Loucy (cell line): ENCODE measurements at regions not wholly inside any gene's neighbourhood (a gene's known extent, or its start where the extent isn't known, plus 50 kb on each side); places are given as distances from the start of the nearest gene placed in this dataset.

Source experiments
- H2AFZ ChIP-seq: fragments of 200-600 bp; sonication (generic); 2 replicates; pipeline ENCODE4 v1.6.0; 2016; ENCODE audit warnings: antibody characterized with exemption, mild to moderate bottlenecking, low read length, moderate library complexity
- H3F3A ChIP-seq: fragments of 200-600 bp; 2 replicates; pipeline ENCODE4 v1.6.0; 2016; ENCODE audit warnings: antibody characterized with exemption, low read depth, mild to moderate bottlenecking
- H3K27me3 ChIP-seq: fragments of 200-600 bp; sonication (generic); 2 replicates; pipeline ENCODE4 v1.6.1; 2014; ENCODE audit warnings: low read length, mild to moderate bottlenecking; ENCODE audit not compliant: insufficient read depth, poor library complexity, severe bottlenecking
- H3K36me3 ChIP-seq: fragments of 200-600 bp; sonication (generic); 2 replicates; pipeline ENCODE4 v1.6.1; 2016; ENCODE audit warnings: low read length; ENCODE audit not compliant: insufficient read depth
- H3K4me1 ChIP-seq: fragments of 200-600 bp; sonication (generic); 2 replicates; pipeline ENCODE4 v1.5.1; 2014; ENCODE audit warnings: low read length, mild to moderate bottlenecking; ENCODE audit not compliant: insufficient read depth, poor library complexity, severe bottlenecking
- H3K4me2 ChIP-seq: fragments of 200-600 bp; sonication (generic); 2 replicates; pipeline ENCODE4 v1.6.0; 2014; ENCODE audit warnings: antibody characterized with exemption, low read length, low read depth, mild to moderate bottlenecking; ENCODE audit not compliant: poor library complexity, severe bottlenecking
- H3K4me3 ChIP-seq: fragments of 200-600 bp; sonication (generic); 2 replicates; pipeline ENCODE4 v1.5.1; 2014; ENCODE audit warnings: low read length, mild to moderate bottlenecking, mixed read lengths; ENCODE audit not compliant: poor library complexity, severe bottlenecking
- H3K79me2 ChIP-seq: fragments of 200-600 bp; sonication (generic); 2 replicates; pipeline ENCODE4 v1.6.1; 2014; ENCODE audit warnings: low read length; ENCODE audit not compliant: insufficient read depth
- H3K9ac ChIP-seq: fragments of 200-600 bp; sonication (generic); 2 replicates; pipeline ENCODE4 v1.6.0; 2014; ENCODE audit warnings: mild to moderate bottlenecking, low read depth, low read length, moderate library complexity; ENCODE audit not compliant: poor library complexity, severe bottlenecking
- H3K9me2 ChIP-seq: fragments of 200-600 bp; sonication (generic); replicated peaks from 2 replicates; pipeline ENCODE4 v1.6.1; 2016; ENCODE audit warnings: low read depth, low read length, mixed read lengths
- H3K9me3 ChIP-seq: fragments of 200-600 bp; sonication (generic); 2 replicates; pipeline ENCODE4 v1.6.1; 2014; ENCODE audit warnings: mild to moderate bottlenecking, antibody characterized with exemption, low read length, low read depth; ENCODE audit not compliant: insufficient read depth
- H4K20me1 ChIP-seq: fragments of 200-600 bp; sonication (generic); 2 replicates; pipeline ENCODE4 v1.6.0; 2014; ENCODE audit warnings: antibody characterized with exemption, low read length, mild to moderate bottlenecking; ENCODE audit not compliant: insufficient read depth, poor library complexity, severe bottlenecking
- CTCF ChIP-seq: fragments of 200-600 bp; sonication (generic); conservative IDR thresholded peaks from 2 replicates; pipeline ENCODE4 v1.5.1; 2014; ENCODE audit warnings: mild to moderate bottlenecking, antibody characterized with exemption, low read length
- EZH2phosphoT487 ChIP-seq: fragments of 200-600 bp; IDR thresholded peaks from 2 replicates; pipeline ENCODE4 v1.6.1; 2018; ENCODE audit warnings: antibody characterized with exemption, mild to moderate bottlenecking, moderate library complexity, borderline replicate concordance

- Histone ChIP-seq H3K79me2 (no peaks in the 10 kb centered on the region), H3K9ac (no peak overlapping the region), H3K4me2 (no peak overlapping the region), H3K27me3 (no peaks in the 10 kb centered on the region), H2AFZ (no peak overlapping the region), H3K36me3 (no peaks in the 10 kb centered on the region), H3K4me1 (no peaks in the 10 kb centered on the region), H3K9me2 (no peaks in the 10 kb centered on the region), H4K20me1 (no peaks in the 10 kb centered on the region), H3K4me3 (no peak overlapping the region), H3F3A (no peaks in the 10 kb centered on the region), H3K9me3 (no peaks in the 10 kb centered on the region)
- TF ChIP-seq CTCF (no peak), EZH2phosphoT487 (no peak)
Measured at GRCh38 chr17:69858460-69858859, 216.6 kb upstream of the KCNJ16 start.

- H3K4me2 ChIP-seq, result no peak overlapping the region
- H2AFZ ChIP-seq, result no peak overlapping the region
- no peak overlapping the region for H3K9ac ChIP-seq
- TF ChIP-seq CTCF (no peak), EZH2phosphoT487 (no peak)
- no peaks in the 10 kb centered on the region for H3K9me3 ChIP-seq
- H3F3A ChIP-seq, result no peaks in the 10 kb centered on the region
- H3K4me1 ChIP-seq, result no peaks in the 10 kb centered on the region
- no peaks in the 10 kb centered on the region for H4K20me1 ChIP-seq
- H3K9me2 ChIP-seq, result no peaks in the 10 kb centered on the region
- H3K27me3 ChIP-seq, result no peaks in the 10 kb centered on the region
- no peak overlapping the region for H3K4me3 ChIP-seq
- no peaks in the 10 kb centered on the region for H3K36me3 ChIP-seq
- no peaks in the 10 kb centered on the region for H3K79me2 ChIP-seq
Measured at GRCh38 chr17:69860142-69860680, 214.8 kb upstream of the KCNJ16 start.

GRCh38 chr17:69864462-69864861 lies 210.6 kb upstream of the KCNJ16 start:
- H3K4me2 ChIP-seq, result no peak overlapping the region
- H3K79me2 ChIP-seq, result no peaks in the 10 kb centered on the region
- H3F3A ChIP-seq, result no peaks in the 10 kb centered on the region
- TF ChIP-seq EZH2phosphoT487 (no peak), CTCF (no peak)
- no peak overlapping the region for H3K9ac ChIP-seq
- no peaks in the 10 kb centered on the region for H3K4me1 ChIP-seq
- H3K9me3 ChIP-seq, result no peaks in the 10 kb centered on the region
- no peaks in the 10 kb centered on the region for H3K36me3 ChIP-seq
- H3K4me3 ChIP-seq, result no peak overlapping the region
- H3K9me2 ChIP-seq, result no peaks in the 10 kb centered on the region
- H3K27me3 ChIP-seq, result no peaks in the 10 kb centered on the region
- no peaks in the 10 kb centered on the region for H4K20me1 ChIP-seq
- no peak overlapping the region for H2AFZ ChIP-seq
